ENCODE measurements at regions not wholly inside any gene's neighbourhood (a gene's known extent, or its start where the extent isn't known, plus 50 kb on each side); places are given as distances from the start of the nearest gene placed in this dataset.
"Not testable (repeated sequence)": the region's sequence is repeated elsewhere in the genome, so short reads cannot be mapped to it uniquely, and the experiment has no call there.

GRCh38 chr2:122070241-122070731 is 314.8 kb downstream of the TSN start:
- no peak for DNase-seq (ENCODE audit: low read depth)

DNA sequence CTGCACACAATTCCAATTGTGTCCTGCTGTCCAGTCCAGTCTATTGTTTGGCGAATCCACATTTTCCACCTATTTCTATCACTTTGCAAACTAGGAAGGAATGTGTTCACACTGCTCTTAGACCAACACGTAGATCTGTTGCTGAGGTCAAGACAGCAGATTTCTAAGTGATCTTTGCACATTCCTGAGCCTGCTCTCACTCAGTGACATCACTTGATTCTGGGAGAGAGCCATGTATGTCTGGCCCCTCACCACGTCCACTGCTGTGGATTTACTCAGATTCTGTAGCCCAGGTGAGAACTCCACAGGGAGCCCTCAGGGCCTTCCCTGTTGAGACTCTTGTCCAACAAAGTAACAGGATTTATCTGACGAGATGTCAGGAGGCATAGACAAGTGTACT is 317.2 kb downstream of the TSN start:
- DNase-seq (ENCODE audit: low read depth) = no peak

- no peak for DNase-seq (ENCODE audit: low read depth)
Observed at GRCh38 chr2:122074201-122074600, 318.8 kb downstream of the TSN start.

DNA sequence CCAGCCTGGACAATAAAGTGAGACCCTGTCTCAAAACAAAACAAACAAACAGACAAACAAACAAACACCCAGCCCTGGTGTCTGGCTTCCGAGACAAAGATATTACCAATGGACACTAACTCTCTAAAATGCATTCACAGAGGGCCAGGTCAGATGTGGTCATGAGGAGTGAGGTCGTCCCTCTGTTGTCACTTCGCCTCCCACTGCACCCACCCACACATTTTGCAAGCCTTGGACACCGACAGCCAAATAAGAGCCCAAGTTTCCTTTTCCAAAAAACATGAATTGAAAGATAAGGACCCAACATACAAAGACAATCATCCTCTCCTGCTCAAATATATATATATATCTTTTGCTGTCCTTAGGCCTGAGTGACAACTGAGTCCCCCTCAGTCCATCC is 319.9 kb downstream of the TSN start:
- DNase-seq (ENCODE audit: low read depth) = no peak

GRCh38 chr2:122077114-122077513 is 321.7 kb downstream of the TSN start:
- no peak for DNase-seq (ENCODE audit: low read depth)

DNA sequence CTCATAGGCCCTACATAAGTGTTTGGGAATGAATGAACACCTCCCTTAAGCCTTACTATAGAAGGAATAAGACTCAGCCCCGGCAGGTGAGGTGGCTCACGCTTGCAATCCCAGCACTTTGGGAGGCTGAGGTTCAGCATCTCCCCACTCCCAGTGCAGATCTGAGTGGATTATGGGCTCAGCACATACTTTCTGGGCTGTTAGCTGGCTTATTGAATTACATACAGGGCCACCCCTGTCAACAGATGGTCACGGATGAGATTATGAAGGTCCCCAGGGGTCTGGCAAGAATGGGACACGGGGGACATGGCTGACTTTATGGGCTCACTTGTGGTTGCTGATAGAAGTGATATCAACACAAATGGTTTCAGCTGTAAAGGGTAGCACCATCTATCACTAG is 322.3 kb downstream of the TSN start:
- no peak for DNase-seq (ENCODE audit: low read depth)

DNA sequence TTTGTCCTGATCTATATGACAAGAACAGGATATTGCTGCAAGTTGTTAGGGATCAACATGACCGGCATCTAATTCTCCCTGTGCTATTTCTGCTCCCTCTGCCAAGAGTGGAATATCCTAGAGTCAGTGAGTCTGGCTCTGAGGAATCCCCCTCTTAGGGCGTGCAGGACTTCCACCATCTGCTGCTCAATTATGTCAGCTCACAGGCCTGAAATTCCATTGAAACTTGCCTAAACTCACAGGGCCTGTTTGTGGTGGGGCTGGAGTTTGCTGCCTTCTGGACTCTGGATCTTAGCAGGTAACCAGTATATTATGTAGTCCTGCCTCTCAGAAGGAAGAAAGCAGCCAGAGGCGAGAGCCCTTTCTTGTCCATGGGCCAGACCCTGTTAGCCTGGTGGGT is 323.0 kb downstream of the TSN start:
- DNase-seq (ENCODE audit: low read depth) = no peak

GRCh38 chr2:122079844-122080243 is 324.4 kb downstream of the TSN start:
- no peak for DNase-seq (ENCODE audit: low read depth)

- DNase-seq (ENCODE audit: low read depth) = no peak
Observed at GRCh38 chr2:122080316-122080715, 324.9 kb downstream of the TSN start.

DNA sequence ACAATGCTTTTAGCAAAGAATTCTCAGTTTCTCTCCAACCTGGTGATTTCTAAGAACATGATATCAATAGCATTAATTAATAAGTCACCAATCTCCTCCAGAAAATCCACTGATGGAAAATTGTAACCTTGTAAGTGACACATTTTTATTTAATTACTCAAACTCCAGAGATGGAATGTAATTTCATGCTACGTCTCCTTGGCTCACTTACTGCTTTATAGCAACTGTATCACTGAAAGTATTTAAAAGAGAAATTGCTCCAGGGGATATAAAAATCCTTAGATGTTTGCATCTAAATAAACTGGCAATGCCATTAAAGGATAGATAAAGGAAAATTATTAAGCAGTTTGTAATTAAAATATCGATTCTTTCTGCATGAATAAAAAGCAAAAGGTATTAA is 325.4 kb downstream of the TSN start:
- no peak for DNase-seq (ENCODE audit: low read depth)

GRCh38 chr2:122081751-122082150 is 326.3 kb downstream of the TSN start:
- no peak for DNase-seq (ENCODE audit: low read depth)

DNA sequence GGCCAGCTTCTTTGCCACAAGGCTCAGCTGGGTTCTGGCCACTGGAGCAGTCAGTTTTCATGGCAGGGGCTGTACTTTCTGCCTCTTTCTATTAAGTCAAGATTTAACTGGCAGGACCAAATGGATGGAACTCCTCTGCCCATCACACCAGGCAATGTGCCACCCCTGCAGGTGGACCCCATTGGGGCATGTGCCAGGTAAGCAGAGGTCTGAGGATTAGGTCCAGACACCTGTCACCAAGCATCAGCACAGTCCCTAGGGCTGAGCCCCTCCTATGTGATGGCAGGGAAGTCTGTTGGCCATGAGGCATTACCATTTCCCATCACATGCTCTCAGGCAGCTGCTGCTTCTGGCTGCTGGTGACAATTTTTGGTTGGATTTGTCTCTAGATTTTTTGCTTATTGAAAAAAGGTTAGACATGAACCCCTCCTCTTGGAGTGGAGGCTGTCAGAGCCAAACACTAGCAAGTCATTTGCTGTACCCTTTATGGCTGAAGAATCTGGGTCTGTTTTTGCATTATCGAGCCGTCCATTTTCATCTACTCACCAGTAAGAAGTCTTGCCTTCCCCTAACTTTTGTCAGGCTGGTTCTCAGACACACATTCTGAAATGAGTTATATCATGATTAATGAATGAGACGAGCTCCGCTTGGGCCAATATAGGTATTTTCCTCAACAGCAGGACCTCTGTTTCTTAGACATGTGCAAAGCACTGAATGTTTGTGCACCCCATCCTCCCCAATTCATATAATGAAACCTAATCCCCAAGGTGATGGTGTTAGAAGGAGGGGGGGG is 328.0 kb downstream of the TSN start:
- no peak for DNase-seq (ENCODE audit: low read depth)

DNA sequence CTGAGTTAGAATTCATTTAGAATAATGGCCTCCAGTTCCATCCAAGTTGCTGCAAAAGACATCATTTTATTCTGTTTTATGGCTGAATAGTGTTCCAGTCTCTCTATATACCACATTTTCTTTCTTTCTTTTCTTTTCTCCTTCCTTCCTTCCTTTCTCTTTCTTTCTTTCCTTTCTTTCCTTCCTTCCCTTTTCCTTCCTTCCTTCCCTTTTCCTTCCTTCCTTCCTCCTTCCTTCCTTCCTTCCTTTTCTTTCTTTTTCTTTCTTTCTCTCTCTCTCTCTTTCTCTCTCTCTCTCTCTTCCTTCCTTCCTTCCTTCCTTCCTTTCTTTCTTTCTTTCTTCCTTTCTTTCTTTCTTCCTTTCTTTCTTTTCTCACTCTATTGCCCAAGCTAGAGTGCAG is 330.2 kb downstream of the TSN start:
- DNase-seq (ENCODE audit: low read depth) = not testable (repeated sequence)

DNA sequence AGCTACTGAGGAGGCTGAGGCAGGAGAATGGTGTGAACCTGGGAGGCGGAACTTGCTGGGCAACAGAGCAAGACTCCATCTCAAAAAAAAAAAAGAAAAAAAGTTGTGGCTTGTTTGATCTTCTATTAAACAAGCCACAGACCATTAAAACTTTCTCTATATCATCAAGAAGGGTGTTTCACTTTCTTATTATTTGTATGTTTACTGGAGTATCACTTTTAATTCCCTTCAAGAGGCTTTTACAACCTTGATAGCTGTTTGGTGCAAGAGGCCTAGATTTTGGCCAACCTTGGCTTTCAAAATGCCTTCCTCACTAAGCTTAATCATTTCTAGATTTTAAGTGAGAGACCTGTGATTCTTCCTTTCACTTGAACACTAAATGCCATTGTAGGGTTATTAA is 339.1 kb downstream of the TSN start:
- no peak for DNase-seq (ENCODE audit: low read depth)

DNA sequence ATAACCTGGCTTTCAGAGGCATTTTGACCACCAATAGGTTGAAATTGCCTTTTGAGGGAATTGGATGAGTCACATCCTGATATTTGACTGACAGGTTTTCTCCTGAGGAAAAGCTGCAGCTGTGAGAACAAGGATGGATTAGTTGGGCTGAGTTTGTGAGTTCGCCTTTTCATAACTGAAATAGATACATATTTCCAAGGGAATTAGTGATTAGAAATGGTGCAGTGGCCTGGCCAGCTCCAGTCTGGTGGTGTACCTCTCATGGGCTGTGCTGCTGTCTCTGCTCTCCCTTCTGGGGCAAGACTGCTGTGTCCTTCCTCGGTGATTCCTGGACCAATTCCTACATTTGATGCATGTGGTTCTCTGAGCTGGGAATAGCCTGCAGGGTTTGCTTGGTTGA is 341.3 kb downstream of the TSN start:
- no peak for DNase-seq (ENCODE audit: low read depth)

- no peak for DNase-seq (ENCODE audit: low read depth)
Observed at GRCh38 chr2:122098306-122098705, 342.9 kb downstream of the TSN start.

GRCh38 chr2:122100346-122100745 is 344.9 kb downstream of the TSN start:
- DNase-seq (ENCODE audit: low read depth) = no peak

- DNase-seq (ENCODE audit: low read depth) = no peak
Observed at GRCh38 chr2:122100756-122101155, 345.3 kb downstream of the TSN start.

GRCh38 chr2:122101319-122101718 is 345.9 kb downstream of the TSN start:
- no peak for DNase-seq (ENCODE audit: low read depth)

- no peak for DNase-seq (ENCODE audit: low read depth)
Observed at GRCh38 chr2:122105171-122105876, 349.9 kb downstream of the TSN start.

- no peak for DNase-seq (ENCODE audit: low read depth)
Observed at GRCh38 chr2:122105877-122106206, 350.4 kb downstream of the TSN start.

DNA sequence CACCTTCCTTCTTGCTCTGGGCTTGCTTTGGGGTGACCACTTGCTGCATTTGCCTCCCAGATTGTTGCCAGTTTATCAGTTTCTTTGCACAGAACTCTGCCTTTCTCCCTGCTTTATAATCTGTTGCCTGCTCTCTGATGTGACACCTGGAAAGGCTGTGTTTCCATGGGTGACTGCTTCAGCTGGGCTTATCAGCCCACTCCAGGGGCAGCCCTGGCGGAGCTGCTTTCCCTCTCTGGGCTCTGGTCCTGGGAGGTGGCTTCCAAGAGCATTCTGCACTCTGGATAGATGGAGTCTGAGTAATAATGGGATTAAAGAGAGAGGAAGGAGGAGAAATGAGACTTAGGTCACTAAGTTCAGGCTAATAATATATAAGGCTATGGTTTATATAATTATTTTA is 352.7 kb downstream of the TSN start:
- no peak for DNase-seq (ENCODE audit: low read depth)

DNA sequence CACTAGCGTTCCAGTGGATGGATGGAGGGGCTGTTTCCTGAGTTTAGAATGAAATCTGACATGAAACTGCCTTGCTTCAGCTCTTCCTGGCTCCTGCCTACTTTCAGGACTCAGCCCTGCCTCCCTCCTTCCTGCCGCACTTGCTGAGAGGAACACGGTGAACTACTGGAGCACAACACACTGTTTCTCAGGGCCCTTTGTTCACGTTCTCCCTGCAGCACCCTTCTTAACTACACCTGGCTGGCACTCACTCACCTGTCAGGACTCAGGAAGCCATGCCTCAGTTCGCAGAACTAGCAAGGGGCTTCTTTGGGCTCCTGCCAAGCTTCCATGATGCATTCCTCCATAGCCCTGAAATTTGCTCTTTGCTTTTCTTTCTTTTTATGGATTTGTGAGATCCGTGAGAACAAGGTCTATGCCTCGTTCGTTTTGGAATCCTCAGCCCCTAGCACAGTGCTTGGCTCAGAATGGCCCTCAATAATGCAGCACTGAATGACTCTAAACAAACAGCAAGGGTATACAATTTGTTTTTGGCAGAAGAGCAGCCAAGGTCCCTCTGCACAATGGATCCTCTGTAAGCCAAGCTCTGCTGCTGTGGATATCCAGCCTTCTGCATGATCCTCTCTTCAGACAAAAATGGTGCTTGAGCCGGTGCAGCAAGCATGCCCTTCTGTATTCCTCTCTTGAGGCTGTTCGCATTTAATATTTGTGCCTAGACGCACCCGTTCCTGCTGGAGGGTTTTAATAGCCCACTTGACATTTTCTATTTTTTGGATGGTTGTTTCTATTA is 357.0 kb downstream of the TSN start:
- no peak for DNase-seq (ENCODE audit: low read depth)
